Breast epithelium (tissue), 3 donors: ENCODE measurements at regions not wholly inside any gene's neighbourhood (a gene's known extent, or its start where the extent isn't known, plus 50 kb on each side); places are given as distances from the start of the nearest gene placed in this dataset.

Experiments used
- CTCF ChIP-seq, 3 donors: fragments of 450-650 bp; IDR thresholded peaks; one replicate each; pipeline ENCODE4 v1.5.1; 2016 to 2017; ENCODE audit warnings: antibody characterized with exemption in 3 of 3, mild to moderate bottlenecking in 3 of 3, moderate library complexity in 3 of 3
- POLR2A ChIP-seq: fragments of 450-650 bp; IDR thresholded peaks from one replicate; pipeline ENCODE4 v1.6.1; 2016; ENCODE audit warnings: antibody characterized with exemption, mild to moderate bottlenecking, moderate library complexity
- POLR2AphosphoS5 ChIP-seq, 3 donors: sonication (generic); formaldehyde crosslinking; IDR thresholded peaks; one replicate each; pipeline ENCODE4 v1.6.1; 2017; ENCODE audit warnings: antibody characterized with exemption in 3 of 3

DNA sequence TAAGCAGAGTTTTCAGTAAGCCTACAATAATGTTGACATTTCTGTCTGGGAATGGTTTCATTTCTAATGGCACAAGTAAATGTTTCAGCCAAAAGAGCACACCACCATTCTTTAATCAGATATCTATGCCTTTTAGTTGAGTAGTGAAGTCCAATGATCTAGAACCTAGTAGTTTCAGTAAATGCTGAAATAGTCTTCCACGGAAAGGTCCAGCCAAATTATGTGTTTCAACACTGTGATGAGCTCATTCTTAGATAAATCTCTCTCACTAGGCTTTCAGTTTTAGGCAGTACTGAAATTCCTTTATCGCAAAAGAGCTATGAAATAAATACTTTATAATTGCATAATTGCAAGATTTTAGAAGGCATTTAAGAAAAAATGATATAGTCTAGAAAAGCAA is 816.8 kb upstream of the PCDH9 start:
- TF ChIP-seq POLR2A (no peak), POLR2AphosphoS5 (IDR thresholded peaks at IDR 0.05) (no peak), CTCF (IDR thresholded peaks at IDR 0.05) (no peak)
